NCI-H2196 treated with DMSO at 0.1 percent for 48 hours (cell line): ENCODE measurements at regions not wholly inside any gene's neighbourhood (a gene's known extent, or its start where the extent isn't known, plus 50 kb on each side); places are given as distances from the start of the nearest gene placed in this dataset.

ENCODE experiments used
- DNase-seq: peaks from one replicate; lab custom pipeline; 2025; ENCODE audit not compliant: unreplicated experiment; lab: John Stamatoyannopoulos, UW

DNA sequence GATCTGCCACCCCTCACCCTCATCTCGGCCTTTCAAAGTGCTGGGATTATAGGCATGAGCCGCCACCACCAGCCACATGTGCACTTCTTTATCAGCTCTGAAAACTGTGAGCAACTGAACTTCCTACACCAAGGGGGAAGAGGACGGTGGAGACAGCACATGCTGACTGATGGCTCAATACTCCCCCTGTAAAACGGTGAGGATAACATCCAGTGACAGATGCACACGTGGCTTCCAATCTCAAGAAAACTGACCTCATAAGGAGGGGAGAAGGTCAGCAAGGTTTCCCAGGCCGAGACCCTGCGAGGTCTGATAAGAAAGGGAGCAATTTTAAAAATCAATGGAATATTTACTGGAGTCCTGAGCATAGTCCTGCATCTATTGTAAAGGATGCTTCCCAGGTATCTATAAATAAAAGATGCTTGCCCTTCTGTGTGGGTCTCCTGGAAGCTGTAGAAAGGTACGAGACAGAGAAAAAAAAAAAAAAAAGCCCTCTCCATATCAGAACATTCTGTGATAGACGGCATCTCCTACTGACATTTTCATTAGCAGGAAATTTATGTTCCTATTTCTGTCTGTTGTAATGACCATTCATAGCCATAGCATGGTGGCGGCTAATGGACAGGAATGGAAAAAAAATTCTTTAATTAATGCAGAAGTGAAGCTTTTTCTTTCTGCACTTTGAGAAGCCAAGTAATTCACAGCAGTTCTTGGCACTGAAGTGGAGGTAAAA lies 385.1 kb downstream of the ZNF536 start:
- no peak for DNase-seq

DNA sequence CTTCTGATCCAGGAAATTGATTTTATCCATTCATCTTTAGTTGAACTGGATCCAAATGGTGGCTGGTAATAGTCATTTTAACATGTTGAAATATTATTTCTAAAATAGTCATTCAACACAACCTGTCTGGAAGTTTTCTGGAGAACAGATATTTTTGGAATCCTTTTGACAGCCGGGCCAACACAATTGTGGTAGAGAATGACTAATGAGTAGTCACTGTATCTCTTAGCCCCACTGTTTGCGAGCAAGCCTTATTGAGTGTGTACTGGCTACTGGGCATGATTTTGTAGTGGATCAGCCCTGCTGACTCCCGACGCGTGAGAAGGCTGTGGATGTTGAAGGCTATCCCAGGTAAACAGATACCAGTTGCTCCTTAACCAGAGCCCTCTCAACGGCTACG lies 383.4 kb downstream of the ZNF536 start:
- no peak for DNase-seq

DNA sequence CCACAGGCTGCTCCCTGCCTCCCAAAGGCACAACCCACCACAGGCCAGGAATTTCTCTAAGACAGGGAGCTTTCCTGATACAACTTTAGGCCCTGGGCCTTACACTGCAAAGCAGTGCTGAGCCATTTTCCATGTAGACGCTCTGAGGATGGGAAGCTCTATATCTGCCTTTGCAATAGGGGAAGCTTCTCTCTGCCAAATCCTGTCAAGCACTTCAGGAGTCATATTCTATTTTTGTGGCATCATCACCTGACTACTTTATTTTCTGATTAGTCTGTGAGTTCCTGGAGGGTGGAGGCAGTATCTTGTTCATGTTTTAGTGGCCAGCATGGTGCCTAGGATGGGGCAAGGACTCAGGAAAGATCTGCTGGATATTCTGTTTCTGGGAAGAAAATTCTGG lies 382.0 kb downstream of the ZNF536 start:
- no peak for DNase-seq

DNA sequence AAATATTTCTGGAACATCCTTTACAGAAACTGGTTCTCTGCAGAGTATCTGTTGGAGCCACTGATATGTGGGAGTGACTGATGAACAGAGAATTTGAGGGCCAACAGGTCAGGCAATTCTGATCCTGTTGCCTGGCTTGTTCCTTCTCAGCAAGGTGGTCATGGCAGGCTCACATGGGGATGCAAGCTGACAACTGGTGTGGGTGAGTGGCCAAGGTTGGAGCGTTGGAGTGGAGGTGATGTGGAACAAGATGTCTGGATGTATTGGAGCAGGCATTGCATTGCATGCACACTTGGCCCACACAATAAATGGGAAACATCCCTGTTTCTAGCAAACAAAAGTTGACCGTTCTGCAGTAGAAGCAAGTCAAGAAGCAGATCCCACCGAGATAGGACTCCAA lies 380.7 kb downstream of the ZNF536 start:
- no peak for DNase-seq

GRCh38 chr19:30752201-30752600 lies 380.0 kb downstream of the ZNF536 start:
- no peak for DNase-seq

DNA sequence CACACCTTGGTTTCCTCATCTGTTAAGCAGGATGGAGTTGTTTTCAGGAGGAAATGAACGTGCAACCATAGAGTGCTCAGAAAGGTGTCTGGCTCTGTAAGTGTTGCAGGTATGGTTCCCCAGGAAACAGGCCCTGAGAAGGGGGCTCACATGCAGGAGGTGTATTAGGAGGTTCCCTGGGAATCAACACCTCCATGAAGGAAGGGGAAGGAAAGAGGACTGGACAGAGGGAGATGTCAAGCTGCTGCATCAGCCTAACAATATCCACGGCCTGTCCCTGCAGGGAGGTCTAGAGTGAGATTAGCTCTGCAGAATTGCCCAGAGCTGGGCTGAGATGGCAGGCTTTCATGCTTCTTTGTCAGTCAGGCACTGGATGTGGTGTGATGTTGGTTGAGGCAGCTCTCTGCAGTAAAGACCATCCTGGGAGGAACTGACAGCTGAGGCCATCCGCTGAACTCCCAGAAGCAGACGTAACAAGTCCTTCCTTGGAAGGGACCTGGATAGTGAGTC lies 373.3 kb downstream of the ZNF536 start:
- DNase-seq: no peak

DNA sequence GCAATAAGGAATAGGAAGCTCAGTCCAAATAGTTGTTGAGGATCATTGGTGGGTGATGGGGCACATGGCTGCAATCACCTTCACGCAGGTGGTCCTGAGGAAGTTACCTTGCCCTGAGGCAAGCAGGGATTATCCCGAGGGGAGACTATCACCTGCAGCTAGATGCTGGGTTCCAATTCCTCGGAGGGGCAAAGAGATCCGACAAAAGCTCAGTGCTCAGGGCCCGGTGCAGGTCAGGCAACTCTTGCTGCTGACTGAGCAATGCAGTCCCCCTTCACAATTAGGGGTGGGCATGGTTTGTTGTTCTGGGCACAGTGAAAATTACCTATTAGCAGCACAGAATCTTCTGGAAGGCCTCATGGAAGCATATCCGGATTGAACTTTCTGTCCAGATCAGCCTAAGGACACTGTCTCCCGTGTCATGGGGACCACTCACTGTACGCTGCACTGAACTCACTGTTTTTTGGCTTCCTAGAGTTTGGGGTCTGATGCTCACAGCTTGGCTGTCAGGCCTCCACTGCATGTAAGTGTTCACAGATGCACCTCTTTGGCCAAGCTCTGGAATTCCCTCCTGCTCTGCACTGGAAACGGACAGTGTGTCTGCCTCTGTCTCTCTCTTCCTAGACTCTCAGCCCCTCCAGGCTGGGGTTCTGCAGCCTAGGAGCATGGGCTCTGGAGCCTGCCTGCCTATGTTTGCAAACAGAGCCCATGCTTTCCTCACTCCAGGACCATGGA lies 372.7 kb downstream of the ZNF536 start:
- DNase-seq: no peak

- no peak for DNase-seq
Observed at GRCh38 chr19:30743702-30744101, 371.5 kb downstream of the ZNF536 start.

DNA sequence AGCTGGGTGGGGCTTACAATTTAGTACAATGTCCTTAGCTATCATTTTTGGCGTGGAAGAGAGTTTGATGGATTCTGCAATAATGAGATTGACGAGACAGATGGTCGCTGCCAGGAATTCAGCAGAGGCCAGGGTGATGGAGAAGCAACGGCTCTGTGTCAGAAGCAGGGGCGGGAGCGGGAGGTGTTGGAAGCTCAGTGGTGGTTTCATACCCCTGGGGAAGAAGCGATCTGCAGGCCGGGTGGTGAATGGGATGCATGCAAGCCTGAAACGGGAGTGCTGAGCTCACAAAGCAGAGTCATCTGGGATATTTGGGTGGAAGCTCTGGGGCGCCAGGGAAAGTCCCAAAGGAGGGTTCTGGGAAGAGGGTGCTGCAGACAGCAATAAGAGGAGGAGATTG lies 370.8 kb downstream of the ZNF536 start:
- no peak for DNase-seq

GRCh38 chr19:30742406-30742938 lies 370.3 kb downstream of the ZNF536 start:
- DNase-seq: no peak

- DNase-seq: no peak
Observed at GRCh38 chr19:30741566-30741965, 369.4 kb downstream of the ZNF536 start.

DNA sequence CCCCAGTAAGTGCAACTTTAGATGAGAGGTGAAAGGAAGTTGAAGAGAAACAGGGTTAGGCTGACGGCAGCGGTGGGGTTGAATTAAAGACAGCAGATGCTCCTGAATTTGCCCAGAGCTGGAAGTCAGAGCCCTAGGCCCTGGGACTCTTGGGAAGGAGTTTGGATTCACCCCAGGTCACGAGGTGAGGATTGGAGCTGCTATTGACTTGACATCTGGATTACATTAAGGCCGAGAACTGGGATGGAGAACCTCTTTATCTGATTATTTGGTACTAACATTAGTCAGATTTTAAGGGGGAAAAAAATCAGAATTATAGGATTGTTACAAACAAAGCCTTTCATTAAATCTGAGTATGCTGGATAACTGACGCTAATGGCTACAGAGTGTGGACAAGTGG lies 367.2 kb downstream of the ZNF536 start:
- no peak for DNase-seq

GRCh38 chr19:30738047-30738446 lies 365.9 kb downstream of the ZNF536 start:
- no peak for DNase-seq

- no peak for DNase-seq
Observed at GRCh38 chr19:30734669-30735068, 362.5 kb downstream of the ZNF536 start.

DNA sequence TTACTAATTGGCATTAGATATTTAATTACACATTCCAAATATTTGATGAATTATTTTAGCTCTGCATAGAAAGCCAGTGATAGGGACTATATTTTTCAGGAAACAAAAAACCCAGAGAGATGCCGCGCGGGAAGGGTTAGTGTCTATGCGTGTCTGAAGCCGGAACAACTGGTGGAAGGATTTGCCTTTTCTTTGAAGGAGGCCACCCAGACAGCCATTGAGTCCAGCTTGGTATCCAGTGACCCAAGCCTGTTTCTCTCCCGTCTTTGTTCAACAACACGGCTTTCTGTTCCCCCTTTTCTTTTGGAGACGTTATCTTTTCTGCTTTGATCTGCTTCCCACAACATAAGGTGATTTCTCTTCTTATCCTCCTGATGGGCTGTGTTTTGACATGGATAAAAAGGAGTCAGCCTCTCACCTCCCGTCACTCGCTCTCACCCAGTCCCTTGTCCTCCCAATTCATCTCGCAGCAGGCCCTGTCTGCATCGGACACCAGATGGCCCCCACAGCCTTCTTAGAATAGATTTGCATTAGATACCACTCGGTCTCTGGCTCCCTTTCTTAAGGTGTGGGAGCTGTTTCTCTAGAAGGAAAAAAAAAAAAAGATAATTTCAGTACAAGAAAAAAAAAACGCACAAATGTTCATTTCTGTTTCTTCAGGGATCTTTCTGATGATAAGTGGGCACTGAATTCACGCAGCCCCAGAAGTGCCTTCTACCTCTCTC lies 361.8 kb downstream of the ZNF536 start:
- no peak for DNase-seq

- DNase-seq: no peak
Observed at GRCh38 chr19:30731591-30731990, 359.4 kb downstream of the ZNF536 start.

GRCh38 chr19:30729451-30729850 lies 357.3 kb downstream of the ZNF536 start:
- DNase-seq: no peak

DNA sequence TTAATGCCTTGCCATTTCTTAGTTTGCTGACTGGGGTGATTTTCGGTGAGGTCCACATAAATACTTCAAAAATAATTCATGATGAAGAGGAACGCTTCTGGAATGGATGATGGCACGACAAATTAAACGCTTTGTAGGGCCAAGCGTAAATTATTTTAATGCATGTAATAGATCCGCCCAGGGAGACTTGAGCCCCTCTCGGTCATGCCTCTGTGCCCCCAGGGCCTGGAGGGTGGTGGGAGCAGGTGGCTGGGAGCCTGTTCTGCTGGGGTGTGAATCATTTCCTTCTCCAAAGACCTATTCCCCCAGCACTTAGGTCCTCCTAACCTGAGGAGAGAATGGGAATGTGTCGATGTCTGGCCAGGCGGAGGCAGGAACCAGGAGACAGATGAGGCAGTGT lies 350.6 kb downstream of the ZNF536 start:
- DNase-seq: no peak

DNA sequence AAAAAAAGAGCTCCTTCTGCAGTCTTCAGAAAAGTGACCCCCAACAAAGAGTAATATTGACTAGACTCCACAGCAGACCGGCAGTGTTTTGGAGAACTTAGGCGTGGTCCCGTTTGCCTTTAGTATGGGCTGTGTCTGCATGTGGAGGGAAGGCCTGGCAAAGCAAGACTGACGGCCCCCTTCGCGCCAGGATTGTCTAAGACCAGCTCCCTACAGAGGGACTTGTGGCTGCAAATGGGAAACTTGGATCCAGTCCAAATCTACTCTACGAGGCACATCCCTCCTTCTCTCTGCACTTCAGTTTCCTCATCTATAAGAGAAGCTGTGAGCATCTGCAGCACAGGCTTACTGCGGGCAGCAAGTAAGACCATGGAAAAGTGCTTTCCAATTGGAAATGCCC lies 350.0 kb downstream of the ZNF536 start:
- no peak for DNase-seq

DNA sequence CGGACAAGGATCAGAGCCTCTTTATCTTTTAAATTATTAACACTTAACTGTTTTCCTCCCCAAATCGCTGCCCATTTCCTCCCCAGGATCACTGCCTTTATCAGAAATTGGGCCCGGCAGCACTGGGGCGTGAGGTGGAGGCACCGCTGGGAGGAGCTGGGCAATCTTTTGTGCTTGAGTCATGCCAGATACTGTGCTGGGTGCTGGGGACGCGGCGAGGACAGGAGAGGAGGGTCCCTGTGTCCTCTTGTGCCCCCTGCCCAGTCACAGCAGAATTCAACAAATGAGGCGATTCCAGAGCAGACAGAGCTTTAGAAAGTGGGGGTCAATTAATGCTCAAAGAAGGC lies 347.8 kb downstream of the ZNF536 start:
- no peak for DNase-seq

- no peak for DNase-seq
Observed at GRCh38 chr19:30719189-30719998, 347.2 kb downstream of the ZNF536 start.
